Stimulated activated CD8-positive, alpha-beta memory T cell treated with anti-CD3 and anti-CD28 coated beads, Interleukin-15, amount 100 ng/mL, for 1 hour (primary cell): ENCODE measurements at regions not wholly inside any gene's neighbourhood (a gene's known extent, or its start where the extent isn't known, plus 50 kb on each side); places are given as distances from the start of the nearest gene placed in this dataset.
"Not testable (repeated sequence)": the region's sequence is repeated elsewhere in the genome, so short reads cannot be mapped to it uniquely, and the experiment has no call there.

Experiments
- DNase-seq: peaks from one replicate; pipeline ENCODE4 v3.0.0-alpha.2; 2020; ENCODE audit warnings: low read depth

DNA sequence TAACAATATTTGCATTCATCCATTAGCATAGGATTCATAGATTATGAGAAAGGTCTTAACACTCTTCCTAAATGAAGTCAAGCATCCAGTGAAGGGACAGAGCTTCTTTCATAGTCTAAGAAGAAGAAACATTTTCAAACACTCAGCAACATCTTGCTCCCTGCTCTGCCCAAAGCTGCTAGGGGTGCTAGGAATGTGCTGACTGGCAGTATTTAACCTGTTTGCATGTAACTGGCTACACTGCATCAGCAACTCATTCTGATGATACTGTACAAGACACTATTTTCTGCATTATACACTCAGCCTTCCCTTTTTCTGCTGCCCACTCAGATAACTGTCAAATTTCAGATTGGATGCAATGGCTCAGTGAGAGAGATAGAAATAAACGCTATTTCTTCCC, 495.1 kb upstream of the ARID1B start:
- DNase-seq = no peak

DNA sequence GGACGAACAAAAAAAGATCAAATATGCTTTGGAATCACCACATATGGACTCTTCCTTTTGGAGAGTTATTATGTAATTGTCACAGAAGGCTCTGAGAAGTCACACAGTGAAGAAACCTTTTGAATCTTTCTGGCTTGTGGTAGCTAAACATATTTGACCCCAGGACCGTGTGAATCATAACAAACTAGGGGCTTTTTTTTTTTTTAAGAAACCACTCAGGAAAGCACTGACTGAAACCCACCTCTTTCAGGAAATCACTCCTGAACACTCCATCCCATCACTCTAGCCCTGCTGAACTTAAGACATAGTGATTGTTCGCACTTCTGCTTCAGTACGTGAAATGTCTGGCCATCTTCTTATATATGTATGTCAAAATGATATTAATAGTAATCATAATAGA, 495.9 kb upstream of the ARID1B start:
- no peak for DNase-seq

DNA sequence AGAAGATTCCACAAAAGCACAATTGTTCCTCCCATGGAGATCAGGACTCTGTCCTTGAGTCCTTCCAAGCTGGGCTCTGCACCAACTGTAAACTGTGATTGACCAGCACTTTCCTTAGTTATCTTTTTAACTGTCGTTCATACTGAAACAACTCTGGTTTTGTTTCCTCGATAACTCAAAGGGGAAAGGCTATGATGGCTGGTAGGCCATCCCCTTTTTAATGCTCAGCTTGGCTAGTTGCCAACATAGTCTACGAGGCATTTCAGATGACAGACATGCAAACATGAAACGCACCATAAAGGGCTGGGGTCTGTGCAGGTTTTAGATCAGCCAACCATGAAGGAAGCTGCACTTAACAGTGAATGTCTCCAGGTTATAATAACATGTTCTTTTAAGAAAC, 497.1 kb upstream of the ARID1B start:
- DNase-seq = no peak

DNA sequence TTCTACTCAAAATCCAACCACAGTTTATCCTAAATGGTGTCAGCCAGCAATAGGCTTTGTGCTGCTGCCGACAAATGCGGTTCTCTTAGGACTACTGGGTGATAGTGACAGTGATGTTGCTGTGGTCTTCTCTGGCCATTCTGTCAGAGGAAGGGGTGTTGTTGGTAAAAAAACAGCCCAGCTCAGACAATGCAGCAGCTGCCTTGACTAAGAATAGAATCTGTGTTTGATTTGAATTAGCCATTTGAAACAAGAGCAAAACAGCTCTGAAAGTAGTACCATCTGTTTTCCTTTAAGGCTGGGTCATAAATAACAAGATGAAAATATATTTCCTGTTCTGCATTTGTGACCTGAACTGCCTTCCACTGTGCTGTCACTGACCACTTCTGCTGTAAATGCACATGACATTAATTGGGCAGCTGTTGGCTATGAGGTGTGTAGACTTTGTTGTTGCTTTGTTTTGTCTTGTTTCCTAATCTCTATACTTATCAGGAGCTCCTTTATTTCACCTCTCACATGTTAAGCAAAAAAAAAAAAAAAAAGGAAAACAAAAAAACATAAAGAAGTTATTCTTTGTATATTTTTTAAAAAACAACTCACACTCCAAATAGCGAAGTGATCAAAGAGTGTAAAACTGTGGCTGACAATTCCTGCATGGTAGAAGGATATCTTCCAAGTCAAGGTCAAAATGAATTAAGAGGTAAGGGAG, 497.8 kb upstream of the ARID1B start:
- no peak for DNase-seq

DNA sequence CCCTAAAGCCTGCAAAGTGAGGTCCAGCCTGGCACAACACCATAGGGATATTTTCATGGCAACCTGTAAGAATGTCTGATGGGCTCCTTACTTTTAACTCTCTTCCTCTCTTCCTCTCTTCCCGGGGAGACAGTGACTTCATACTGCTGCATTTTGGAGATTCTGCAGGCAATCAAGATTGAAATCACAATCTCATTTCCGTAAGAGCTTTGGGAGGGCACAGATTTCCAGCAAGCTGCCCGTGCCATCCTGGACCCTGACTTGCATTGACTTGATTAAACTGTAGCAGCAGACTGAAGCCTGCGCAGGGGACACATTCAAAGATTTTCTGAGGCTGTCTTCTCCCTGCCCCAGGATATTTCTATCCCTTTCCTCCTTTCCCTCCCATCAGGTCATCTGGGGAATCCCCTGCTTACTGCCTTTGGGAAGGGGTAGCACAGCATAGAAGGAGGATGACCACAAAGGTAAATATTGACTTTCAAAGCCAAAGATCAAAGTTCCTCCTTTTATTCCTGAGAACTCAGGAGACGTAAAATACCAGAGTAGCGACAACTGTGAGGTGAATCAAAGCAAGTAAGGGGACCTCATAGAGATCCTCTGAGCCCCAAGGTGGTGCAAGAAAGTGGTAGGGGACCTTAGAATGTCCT, 504.0 kb upstream of the ARID1B start:
- no peak for DNase-seq

DNA sequence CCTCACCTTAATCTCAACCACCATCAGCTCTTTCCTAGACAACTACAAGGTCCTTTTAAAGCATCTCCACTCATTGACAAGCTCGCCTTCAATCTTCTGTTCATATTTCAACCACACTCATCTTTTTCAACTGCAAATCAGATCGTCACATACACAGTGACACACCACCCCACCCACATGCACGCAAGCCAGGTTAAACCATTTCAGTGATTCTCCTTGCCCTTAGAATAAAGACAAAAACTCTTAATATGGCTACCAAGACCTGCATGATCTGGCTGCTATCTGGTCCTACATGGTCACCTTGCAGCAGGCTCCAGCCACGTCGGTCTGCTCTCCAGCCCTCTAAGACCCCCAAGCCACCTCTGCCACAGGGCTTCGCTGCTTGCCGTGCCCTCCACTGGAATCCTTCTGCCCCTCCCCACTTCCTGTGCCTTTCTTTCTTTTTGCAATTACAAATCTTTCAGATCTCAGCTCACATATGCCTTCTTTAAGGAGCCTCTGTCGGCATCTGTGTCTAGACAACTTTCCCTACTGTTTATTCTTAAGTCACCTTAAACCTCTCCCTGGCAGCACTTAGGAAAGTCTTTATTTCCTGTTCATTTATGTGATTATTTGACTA, 507.3 kb upstream of the ARID1B start:
- DNase-seq = no peak

DNA sequence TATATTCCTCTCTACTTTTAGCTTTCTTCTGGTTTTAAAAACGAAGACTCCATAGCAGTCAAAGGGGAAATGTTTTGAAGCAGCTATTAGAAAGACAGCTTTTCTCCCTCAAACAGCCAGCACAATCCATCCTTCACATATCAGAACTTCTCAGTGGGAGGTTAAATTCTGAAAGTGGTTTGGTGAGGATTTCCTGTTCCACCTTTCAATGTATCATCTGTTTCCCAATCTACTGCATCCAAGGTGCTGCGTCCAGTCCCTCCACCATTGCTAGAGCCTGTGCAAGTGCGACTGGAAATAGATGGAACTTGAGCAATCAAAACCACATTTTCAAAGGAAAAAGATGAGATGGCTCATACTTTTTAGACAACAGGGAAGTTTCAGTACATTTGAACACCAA, 508.3 kb upstream of the ARID1B start:
- no peak for DNase-seq

DNA sequence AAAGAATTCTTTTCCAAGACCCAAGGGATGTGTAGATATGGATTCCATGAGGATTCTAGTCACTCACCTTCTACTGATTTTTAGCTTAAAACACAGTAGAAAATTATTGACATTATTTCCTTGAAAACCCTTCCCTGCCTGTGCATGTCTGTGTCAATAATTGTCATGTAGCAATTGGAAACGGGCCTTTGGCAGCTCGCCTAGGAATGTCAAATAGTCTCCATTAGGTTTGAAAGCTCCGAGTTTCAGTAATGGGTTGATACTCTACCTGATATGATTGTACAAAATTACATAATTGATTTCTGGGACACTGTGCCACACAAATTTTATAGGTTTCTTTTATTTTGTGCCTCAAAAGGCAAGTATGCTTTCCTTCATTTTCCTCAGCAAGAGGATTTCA, 515.2 kb upstream of the ARID1B start:
- DNase-seq = no peak

DNA sequence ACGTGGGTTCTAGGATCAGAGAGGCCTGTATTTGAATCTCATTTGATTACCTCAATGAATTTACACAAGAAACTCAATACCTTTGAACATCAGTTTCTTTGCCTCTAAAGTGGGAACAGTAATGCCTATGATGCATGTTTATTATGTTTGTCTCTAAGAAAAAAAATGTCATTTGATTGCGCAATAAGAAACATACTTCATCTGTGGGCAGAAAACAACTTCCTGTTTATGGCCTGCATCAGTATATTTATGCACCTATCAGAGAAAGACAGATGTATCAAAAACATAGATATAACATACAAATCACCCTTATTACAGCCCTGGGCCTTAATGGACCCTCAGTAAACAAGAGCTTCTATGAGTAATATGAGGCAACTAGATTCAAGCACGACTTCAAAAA, 516.4 kb upstream of the ARID1B start:
- no peak for DNase-seq

DNA sequence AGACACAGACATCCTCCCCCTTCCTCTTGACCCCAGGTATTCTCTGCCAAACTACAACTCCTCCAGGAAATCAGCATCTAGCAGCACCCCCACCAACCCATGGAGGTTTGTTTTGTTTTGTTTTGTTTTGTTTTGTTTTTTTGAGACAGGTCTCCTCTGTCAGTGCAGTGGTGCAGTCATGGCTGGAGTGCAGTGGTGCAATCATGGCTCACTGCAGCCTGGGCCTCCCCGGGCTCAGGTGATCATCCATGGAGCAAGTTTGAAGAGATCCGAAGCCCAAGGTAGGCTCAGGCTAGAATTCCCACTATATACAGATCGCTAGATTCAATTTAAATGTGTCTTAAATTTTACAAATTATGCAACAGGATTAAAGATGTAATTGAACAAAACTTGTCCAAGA, 518.2 kb upstream of the ARID1B start:
- no peak for DNase-seq

DNA sequence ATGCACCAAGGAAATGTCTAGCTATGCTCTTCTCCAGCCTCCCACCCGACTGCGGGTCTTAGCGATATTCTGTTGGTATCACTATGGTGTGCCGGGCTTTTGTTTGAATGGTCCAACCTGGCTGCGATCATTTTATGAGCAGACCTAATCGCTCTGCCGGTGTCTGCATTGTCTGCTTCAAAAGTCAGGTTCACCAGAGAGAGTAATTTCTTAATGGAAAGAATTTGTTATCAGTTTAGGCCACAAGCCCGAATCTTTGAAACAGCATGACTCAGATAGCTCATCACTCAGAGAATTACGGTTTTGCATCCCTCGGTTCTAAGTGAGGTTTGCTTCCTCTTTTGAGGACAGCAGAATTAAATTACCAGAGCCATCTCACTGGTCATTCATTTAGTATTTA, 521.0 kb upstream of the ARID1B start:
- DNase-seq = no peak

DNA sequence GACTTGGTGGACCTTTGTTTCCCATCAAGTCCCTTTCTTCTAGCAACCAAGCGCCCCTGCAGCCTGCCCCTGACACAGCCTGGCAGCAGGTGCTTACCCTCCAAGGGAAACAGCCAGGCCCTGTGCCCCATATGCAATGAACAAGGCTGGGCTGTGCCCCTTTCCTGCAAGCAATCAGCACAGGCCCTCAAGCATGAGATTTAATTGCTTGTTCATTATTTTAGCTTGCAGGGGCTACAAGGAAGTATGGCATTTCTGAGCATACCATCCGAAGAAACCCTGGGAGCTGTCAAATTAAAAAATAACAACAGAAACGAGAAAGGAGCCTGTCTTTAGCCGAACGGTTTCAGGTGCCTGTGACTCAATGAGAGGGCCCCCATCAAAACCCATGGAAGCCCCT, 522.9 kb upstream of the ARID1B start:
- no peak for DNase-seq

DNA sequence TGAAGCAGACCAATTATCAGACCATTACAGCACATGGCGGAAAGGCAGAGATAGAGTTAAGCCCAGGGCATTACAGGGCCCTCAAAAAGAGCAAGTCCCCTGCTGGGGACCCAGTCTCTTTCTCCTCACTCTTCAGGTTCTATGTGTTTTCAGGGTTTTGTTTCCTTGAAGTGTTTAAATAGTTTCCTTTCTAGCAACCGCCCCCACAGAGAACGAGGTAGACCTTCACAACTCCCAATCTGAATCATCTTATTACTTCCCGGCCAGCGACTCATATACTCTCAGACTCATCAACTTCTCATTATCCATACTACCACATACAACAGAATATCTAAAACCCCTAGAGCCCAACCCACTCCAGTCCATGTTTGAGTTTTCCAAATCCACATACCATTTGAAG, 526.6 kb upstream of the ARID1B start:
- no peak for DNase-seq

DNA sequence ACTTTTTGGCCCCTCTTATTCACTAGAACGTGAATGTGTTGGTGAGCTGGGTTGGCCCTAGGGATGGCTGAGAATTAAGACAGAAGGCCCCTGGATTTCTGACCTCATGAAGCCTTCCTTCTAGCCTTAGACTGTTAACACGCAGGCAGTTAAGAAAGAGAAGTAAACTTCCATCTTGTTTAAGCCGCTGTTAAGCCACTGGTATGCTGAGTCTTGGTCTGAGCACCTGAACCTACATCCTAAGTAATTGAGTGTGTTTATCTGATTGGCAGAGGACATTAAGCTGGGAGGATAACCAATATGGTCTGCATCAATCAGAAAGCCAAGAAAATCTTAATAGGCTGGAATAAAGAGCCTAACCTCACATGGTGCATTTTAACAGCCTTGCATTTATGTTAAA, 535.0 kb upstream of the ARID1B start:
- DNase-seq = no peak

DNA sequence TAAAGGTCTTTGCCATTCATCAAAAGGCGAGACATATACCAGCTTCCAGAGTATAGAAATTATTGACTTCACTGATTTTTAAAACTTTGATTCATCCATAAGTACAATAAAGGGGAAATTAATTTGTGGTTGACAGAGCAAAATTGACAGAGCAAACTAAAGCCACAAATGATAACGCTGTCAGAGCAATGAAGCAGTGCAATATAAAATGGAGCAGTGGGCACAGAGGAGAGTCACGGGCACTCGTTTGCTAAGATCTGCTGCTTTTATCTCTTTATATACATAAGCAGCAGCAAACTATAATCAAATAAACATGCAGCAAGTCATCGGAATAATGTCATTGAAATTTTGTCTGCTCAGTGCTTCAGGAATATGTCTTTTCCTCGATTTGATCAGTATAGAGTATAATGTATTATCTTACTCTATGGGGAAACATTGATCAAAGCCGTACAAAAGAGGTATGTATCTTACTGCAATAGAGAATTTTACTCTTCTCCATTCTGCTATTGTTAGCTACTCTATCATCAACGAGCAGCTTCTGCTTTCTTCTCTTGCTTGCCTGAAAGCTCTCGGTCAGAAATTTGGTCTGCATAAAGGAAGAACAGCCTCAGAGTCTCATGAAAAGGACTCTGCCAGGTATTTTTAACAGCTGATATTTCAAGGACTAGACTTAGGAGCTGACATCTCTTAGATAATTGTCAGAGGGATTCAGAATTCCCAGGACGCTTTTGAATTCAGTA, 546.0 kb upstream of the ARID1B start:
- no peak for DNase-seq

DNA sequence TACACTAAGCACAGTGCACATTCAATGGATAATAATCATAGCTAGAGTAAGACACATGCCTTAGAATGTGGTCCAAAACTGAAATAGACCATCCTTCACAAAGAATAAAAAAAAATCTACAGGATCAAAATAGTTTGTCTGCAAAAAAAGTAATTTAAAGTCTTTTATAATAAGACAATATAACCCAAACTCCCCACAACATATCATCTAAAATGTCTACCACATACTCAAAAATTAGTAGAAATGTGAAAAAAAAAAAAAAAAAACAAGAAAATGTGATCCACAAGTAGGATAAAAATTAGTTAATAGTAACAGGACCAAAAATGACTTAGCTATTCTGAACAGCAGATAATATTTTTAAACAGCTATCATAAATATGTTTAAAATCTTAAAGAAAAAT, 557.2 kb upstream of the ARID1B start:
- DNase-seq = no peak

DNA sequence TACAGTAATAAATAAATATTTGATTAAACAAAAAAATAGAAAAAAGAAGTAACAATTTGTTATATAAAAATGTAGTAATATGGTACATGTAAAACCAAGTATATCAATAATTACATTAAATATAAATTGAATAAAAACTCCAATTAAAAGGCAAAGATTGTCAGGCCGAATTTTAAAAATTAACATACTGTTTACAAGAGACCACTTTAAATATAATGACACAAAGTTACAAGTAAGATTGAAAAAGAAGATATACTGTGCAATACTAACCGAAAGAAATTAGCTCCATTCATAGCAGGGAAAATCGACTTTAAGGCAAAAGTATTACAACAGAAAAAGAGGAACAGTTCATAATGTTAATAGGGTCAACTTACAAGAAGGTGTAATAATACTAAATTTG, 571.5 kb upstream of the ARID1B start:
- DNase-seq = no peak

DNA sequence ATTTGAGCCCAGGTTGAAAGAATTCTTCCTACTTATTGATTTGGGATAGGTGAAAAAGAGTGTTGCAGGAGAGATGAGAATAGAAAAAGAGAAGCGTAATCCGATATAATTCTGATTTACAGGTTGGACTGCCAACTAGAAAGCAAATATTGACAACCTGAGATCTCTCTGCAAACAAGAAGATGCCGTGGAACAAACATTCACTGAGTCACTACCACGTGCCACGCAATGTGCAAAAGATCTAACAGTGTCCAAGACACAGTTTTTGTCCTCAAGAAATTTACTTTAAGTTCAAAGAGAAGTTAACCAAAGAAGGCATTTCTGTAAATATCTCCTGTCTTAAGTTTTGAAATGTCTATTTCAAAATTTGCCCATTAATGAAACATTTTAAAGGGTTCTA, 578.0 kb upstream of the ARID1B start:
- DNase-seq = no peak

DNA sequence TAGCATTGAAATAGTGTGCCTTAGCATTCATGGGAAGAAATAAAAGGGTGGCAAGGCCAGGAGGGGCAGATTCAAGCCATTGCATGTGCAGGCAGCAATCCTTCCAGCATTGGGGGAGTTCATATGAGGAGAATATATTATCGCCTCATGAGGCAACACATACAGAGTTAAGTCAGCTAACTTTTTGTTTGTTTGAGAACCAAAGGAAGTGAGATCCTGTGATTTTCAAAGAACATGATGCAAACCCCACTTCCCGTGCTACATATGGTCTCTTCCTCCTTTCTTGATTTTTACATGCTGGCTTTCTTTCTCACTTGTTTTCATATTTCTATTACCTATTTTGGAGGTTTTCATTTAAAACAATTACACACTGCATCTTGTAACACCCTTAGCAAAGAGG, 579.7 kb upstream of the ARID1B start:
- DNase-seq = no peak

DNA sequence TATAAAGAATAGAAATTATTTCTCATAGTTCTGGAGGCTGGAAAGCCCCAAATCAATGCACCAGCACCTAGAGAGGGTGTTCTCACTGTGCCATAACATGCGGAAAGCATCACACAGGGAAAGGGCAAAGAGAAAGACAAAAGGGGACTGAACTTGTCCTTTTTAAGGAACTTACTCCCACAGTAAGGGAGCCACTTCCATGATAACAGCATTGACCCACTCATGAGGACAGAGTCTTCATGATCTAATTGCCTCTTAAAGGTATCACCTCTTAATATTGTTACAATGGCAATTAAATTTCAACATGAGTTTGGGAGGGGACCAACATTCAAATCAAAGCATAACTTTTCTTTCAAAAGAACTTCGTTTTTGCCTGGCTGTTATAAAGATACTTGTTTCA, 582.2 kb upstream of the ARID1B start:
- no peak for DNase-seq

DNA sequence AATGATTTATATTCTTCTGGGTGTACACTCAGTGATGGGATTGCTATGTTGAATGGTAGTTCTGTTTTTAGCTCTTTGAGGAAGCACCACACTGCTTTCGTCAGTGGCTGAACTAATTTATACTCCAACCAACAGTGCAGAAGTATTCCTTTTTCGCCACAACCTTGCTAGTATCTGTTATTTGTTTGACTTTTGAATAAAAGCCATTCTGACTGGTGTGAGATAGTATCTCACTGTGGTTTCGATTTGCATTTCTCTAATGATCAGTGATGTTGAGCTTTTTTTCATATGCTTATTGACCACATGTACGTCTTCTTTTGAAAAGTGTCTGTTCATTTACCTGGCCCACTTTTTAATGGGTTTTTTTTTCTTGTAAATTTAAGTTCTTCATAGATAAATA, 583.8 kb upstream of the ARID1B start:
- no peak for DNase-seq

DNA sequence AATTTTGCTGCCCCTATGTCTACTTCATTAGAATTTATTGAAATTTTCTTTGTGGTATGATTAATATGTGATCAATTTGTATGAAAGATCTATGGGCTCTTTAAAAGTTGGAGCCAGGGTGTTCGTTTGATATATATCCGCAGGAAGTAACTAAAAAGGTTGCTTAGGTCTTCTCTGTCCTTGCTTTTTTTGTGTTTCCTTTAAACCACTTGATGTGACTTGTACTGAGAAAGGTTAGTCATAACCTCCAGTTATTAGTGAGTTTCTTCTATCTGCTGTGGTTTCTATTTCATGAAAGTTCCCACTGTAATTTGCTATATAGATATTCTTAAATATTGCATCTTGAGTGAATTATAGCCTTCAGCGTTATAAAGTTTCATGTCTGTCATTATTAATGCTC, 585.3 kb upstream of the ARID1B start:
- no peak for DNase-seq

DNA sequence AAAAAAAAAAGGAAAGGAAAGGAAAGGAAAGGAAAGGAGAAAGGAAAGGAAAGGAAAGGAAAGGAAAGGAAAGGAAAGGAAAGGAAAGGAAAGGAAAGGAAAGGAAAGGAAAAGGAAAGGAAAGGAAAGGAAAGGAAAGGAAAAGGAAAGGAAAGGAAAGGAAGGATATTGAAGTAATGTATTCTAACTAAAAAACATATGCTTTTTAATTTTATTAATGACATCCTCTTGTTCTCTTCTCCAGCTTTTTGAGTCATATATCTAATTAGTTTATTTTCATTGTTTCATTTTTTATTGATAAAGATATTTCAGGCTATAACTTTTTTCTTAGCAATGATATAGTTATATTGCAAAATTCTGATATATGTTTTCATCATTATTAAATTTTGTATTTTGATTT, 585.8 kb upstream of the ARID1B start:
- DNase-seq = not testable (repeated sequence)
